Thymus (tissue), 11 donors: ENCODE measurements at regions not wholly inside any gene's neighbourhood (a gene's known extent, or its start where the extent isn't known, plus 50 kb on each side); places are given as distances from the start of the nearest gene placed in this dataset.
"Not testable (repeated sequence)": the region's sequence is repeated elsewhere in the genome, so short reads cannot be mapped to it uniquely, and the experiment has no call there.

ENCODE experiments used
- DNase-seq, 9 donors: peaks; one replicate each; pipeline ENCODE4 v3.0.0-alpha.2; 2013; ENCODE audit warnings: low spot score in 9 of 9, low read depth in 6 of 9, missing footprints in 1 of 9
- H3K27ac ChIP-seq, 2 donors: one replicate each; pipeline ENCODE4 v1.5.1; 2013; ENCODE audit warnings: control low read depth in 1 of 2, low read depth in 1 of 2, low read length in 1 of 2, mild to moderate bottlenecking in 1 of 2, moderate library complexity in 1 of 2
- H3K27me3 ChIP-seq, 2 donors: one replicate each; pipeline ENCODE4 v1.5.1; 2013; ENCODE audit warnings: low read length in 1 of 2; ENCODE audit not compliant: control insufficient read depth in 2 of 2, insufficient read depth in 1 of 2
- H3K36me3 ChIP-seq, 2 donors: one replicate each; pipeline ENCODE4 v1.5.1; 2013; ENCODE audit warnings: low read length in 1 of 2, mild to moderate bottlenecking in 1 of 2, moderate library complexity in 1 of 2; ENCODE audit not compliant: control insufficient read depth in 2 of 2, insufficient read depth in 2 of 2
- H3K4me1 ChIP-seq, 2 donors: one replicate each; pipeline ENCODE4 v1.5.1; 2013; ENCODE audit warnings: low read length in 2 of 2; ENCODE audit not compliant: control insufficient read depth in 2 of 2, insufficient read depth in 2 of 2
- H3K4me3 ChIP-seq, 2 donors: one replicate each; pipeline ENCODE4 v1.5.1; 2013; ENCODE audit warnings: low read length in 2 of 2, control low read depth in 1 of 2, mild to moderate bottlenecking in 1 of 2
- H3K9me3 ChIP-seq, 2 donors: one replicate each; pipeline ENCODE4 v1.5.1; 2013; ENCODE audit warnings: low read length in 1 of 2, mild to moderate bottlenecking in 1 of 2; ENCODE audit not compliant: control insufficient read depth in 2 of 2, insufficient read depth in 1 of 2
- WGBS: extraction: QIAGEN DNeasy Blood & Tissue Kit; methylation state at CpG from one replicate; pipeline ENCODE4 v1.1.7; 2013; 5-methylcytosine and 5-hydroxymethylcytosine counted together
- donor health status: healthy.

DNA sequence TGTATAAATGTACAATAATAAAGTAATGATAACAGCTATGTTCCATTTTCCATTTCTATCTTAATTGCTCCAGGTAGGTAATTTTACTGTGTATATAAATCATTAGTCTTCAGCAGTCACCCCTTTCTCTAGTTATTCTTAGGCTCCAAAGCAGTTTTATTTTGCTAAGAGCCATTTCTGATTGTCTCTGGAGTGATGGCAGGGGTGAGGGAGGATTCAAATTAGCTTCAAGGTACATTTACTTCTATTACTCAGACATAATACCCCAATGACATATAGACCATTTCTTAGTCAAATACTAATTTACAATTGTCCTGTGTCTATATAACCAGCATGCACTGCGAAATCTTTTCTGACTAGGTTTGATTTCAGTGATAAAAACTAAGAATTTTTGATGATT is 663.4 kb upstream of the PRMT6 start:
- WGBS: 83% methylated on average over 1 of the region's 1 CpG
- H3K4me1 ChIP-seq: no peaks in the 10 kb centered on the region

GRCh38 chr1:106396020-106396419 is 660.5 kb upstream of the PRMT6 start:
- no peaks in the 10 kb centered on the region for H3K27me3 ChIP-seq
- no peak overlapping the region for H3K4me3 ChIP-seq
- no peaks in the 10 kb centered on the region for H3K9me3 ChIP-seq
- DNase-seq: no peak
- H3K36me3 ChIP-seq: no peaks in the 10 kb centered on the region
- H3K4me1 ChIP-seq: no peaks in the 10 kb centered on the region
- no peak overlapping the region for H3K27ac ChIP-seq

More for the DNA sequence above, 663.4 kb upstream of the PRMT6 start:
- Histone ChIP-seq H3K36me3 (no peaks in the 10 kb centered on the region), H3K27me3 (no peaks in the 10 kb centered on the region), H3K27ac (no peak overlapping the region), H3K4me3 (no peak overlapping the region), H3K9me3 (no peaks in the 10 kb centered on the region)
- no peak for DNase-seq

DNA sequence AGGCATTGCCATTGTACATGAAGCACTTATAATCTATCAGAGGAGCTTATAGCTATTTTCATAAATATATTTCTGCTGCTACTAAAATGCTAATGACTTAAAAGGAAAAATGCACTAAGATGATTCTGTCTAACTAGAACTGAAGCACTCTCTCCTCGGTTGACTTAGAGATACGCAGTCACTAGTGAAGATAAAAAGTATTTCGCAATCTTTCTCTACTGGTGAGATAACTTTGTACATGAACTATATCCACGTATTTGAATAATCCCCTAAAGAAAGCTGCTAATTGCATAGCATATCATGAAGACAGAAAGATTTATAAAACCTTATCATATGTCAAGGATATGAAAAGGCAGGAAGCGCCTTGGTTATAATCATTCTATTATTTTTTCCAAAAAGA is 658.1 kb upstream of the PRMT6 start:
- Histone ChIP-seq H3K9me3 (no peaks in the 10 kb centered on the region), H3K36me3 (no peaks in the 10 kb centered on the region), H3K4me3 (no peak overlapping the region), H3K27me3 (no peaks in the 10 kb centered on the region), H3K4me1 (no peaks in the 10 kb centered on the region), H3K27ac (no peak overlapping the region)
- WGBS: 92% methylated on average over 5 of the region's 5 CpGs
- DNase-seq: no peak

DNA sequence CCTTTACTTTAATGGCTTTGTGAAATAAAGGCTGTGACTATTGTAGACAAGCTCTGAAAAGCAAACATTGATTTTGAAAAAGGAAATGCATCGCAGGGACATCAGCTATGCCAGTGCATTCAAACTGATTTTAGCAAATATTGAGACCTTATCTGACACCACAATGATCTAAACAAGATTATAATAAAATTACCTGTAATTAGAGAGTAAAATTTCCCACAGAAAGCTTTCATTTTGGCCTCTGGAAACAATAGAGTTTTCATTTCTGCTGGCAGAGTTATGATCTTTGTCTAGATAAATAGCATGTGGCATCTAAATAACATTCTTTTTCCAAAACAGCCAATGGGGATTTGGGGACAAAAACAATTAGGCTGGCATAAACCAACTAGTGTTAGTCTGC is 650.4 kb upstream of the PRMT6 start:
- Histone ChIP-seq H3K36me3 (no peaks in the 10 kb centered on the region), H3K4me1 (no peaks in the 10 kb centered on the region), H3K4me3 (no peak overlapping the region), H3K27ac (no peak overlapping the region), H3K9me3 (no peaks in the 10 kb centered on the region), H3K27me3 (no peaks in the 10 kb centered on the region)
- 94% methylated on average over 1 of the region's 1 CpG for WGBS
- no peak for DNase-seq

DNA sequence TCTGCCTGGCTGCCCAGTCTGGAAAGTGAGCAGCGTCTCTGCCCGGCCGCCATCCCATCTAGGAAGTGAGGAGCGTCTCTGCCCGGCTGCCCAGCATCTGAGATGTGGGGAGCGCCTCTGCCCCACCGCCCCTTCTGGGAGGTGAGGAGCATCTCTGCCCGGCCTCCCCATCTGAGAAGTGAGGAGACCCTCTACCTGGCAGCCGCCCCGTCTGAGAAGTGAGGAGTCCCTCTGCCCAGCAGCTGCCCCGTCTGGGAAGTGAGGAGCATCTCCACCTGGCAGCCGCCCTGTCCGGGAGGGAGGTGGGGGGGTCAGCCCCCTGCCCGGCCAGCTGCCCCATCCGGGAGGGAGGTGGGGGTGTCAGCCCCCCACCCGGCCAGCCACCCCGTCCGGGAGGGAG is 644.2 kb upstream of the PRMT6 start:
- H3K36me3 ChIP-seq, H3K27ac ChIP-seq, DNase-seq, H3K9me3 ChIP-seq, H3K4me3 ChIP-seq, H3K27me3 ChIP-seq, H3K4me1 ChIP-seq: not testable (repeated sequence)
- WGBS: 91% methylated on average over 18 of the region's 18 CpGs

DNA sequence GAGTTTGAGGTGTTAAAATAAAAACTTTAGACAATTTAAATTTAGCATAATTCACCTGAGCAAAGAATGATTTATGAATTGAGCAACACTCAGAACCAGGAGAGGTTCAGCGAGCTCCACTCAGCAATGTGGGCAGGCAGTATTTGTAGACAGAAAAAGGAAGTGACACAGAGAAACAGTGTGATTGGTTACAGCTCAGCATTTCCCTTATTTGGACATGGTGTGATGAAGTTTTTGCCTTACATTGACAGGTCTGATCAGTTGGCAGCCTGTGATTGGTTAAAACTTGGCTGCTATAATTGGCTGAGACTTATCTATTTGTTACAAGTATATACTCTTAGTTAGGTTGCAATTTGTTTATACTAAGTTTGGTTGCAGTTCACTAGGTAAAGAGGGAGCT is 621.2 kb upstream of the PRMT6 start:
- Histone ChIP-seq H3K4me1 (no peaks in the 10 kb centered on the region), H3K27me3 (no peaks in the 10 kb centered on the region), H3K4me3 (no peak overlapping the region), H3K36me3 (no peaks in the 10 kb centered on the region), H3K9me3 (no peaks in the 10 kb centered on the region), H3K27ac (no peak overlapping the region)
- 90% methylated on average over 1 of the region's 1 CpG for WGBS
- DNase-seq: no peak

GRCh38 chr1:106439475-106439874 is 617.0 kb upstream of the PRMT6 start:
- no peaks in the 10 kb centered on the region for H3K9me3 ChIP-seq
- DNase-seq: no peak
- no peaks in the 10 kb centered on the region for H3K27me3 ChIP-seq
- WGBS: 90% methylated on average over 4 of the region's 4 CpGs
- no peaks in the 10 kb centered on the region for H3K36me3 ChIP-seq
- H3K4me1 ChIP-seq: no peaks in the 10 kb centered on the region
- H3K27ac ChIP-seq: no peak overlapping the region
- H3K4me3 ChIP-seq: no peak overlapping the region

- no peaks in the 10 kb centered on the region for H3K4me1 ChIP-seq
- no peak overlapping the region for H3K27ac ChIP-seq
- no peaks in the 10 kb centered on the region for H3K9me3 ChIP-seq
- H3K4me3 ChIP-seq: no peak overlapping the region
- no peaks in the 10 kb centered on the region for H3K27me3 ChIP-seq
- no peaks in the 10 kb centered on the region for H3K36me3 ChIP-seq
- DNase-seq: no peak
Measured at GRCh38 chr1:106447466-106447865, 609.0 kb upstream of the PRMT6 start.

GRCh38 chr1:106456832-106457231 is 599.6 kb upstream of the PRMT6 start:
- 80% methylated on average over 3 of the region's 3 CpGs for WGBS
- H3K27ac ChIP-seq: no peak overlapping the region

DNA sequence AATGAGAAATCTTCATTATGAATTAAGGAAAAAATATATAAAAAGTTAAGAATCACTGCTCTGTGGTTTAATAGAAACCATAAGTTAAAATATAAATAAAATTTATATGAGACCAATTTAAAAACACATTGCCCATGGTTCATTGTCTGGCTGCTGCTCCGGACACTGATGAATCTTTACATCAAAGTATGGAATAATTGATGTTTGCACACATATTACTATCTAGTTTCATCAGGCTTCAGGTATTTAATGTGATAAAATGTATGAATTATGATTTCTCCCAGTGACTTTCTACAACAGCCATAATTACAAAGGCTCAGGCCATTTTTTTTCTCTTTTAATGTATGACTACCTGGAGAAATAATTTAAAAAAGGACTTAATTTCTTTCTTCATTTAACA is 599.1 kb upstream of the PRMT6 start:
- no peak for DNase-seq
- H3K27ac ChIP-seq: no peak overlapping the region

More at GRCh38 chr1:106456832-106457231, 599.6 kb upstream of the PRMT6 start:
- no peak overlapping the region for H3K4me3 ChIP-seq
- H3K9me3 ChIP-seq: no peaks in the 10 kb centered on the region
- no peaks in the 10 kb centered on the region for H3K27me3 ChIP-seq
- DNase-seq: no peak
- H3K36me3 ChIP-seq: no peaks in the 10 kb centered on the region
- H3K4me1 ChIP-seq: no peaks in the 10 kb centered on the region

More for the DNA sequence above, 599.1 kb upstream of the PRMT6 start:
- Histone ChIP-seq H3K27me3 (no peaks in the 10 kb centered on the region), H3K9me3 (no peaks in the 10 kb centered on the region), H3K36me3 (no peaks in the 10 kb centered on the region), H3K4me1 (no peaks in the 10 kb centered on the region), H3K4me3 (no peak overlapping the region)
- whole genome bisulfite sequencing: 99% methylated on average over 1 of the region's 1 CpG
